Skin of body (tissue), 1 donor: ENCODE measurements at regions not wholly inside any gene's neighbourhood (a gene's known extent, or its start where the extent isn't known, plus 50 kb on each side); places are given as distances from the start of the nearest gene placed in this dataset.
"Not testable (repeated sequence)": the region's sequence is repeated elsewhere in the genome, so short reads cannot be mapped to it uniquely, and the experiment has no call there.

ENCODE experiments used
- DNase-seq: peaks from one replicate; lab custom pipeline; 2025; lab: John Stamatoyannopoulos, UW

GRCh38 chr7:65616111-65616510, 242.5 kb downstream of the ZNF92 start:
- DNase-seq = not testable (repeated sequence)

GRCh38 chr7:65620216-65620615, 246.6 kb downstream of the ZNF92 start:
- not testable (repeated sequence) for DNase-seq

- DNase-seq = not testable (repeated sequence)
Observed at GRCh38 chr7:65621580-65622201, 248.0 kb downstream of the ZNF92 start.

- DNase-seq = not testable (repeated sequence)
Observed at GRCh38 chr7:65631236-65631635, 241.6 kb upstream of the VKORC1L1 start.

- not testable (repeated sequence) for DNase-seq
Observed at GRCh38 chr7:65633587-65634404, 239.1 kb upstream of the VKORC1L1 start.

- DNase-seq = not testable (repeated sequence)
Observed at GRCh38 chr7:65638918-65639317, 234.0 kb upstream of the VKORC1L1 start.

- not testable (repeated sequence) for DNase-seq
Observed at GRCh38 chr7:65639717-65640116, 233.2 kb upstream of the VKORC1L1 start.

- not testable (repeated sequence) for DNase-seq
Observed at GRCh38 chr7:65643498-65643897, 229.4 kb upstream of the VKORC1L1 start.

- DNase-seq = not testable (repeated sequence)
Observed at GRCh38 chr7:65647153-65647964, 225.5 kb upstream of the VKORC1L1 start.

GRCh38 chr7:65651174-65651573, 221.7 kb upstream of the VKORC1L1 start:
- not testable (repeated sequence) for DNase-seq

- DNase-seq = not testable (repeated sequence)
Observed at GRCh38 chr7:65651826-65652592, 220.9 kb upstream of the VKORC1L1 start.

GRCh38 chr7:65652669-65653068, 220.2 kb upstream of the VKORC1L1 start:
- DNase-seq = not testable (repeated sequence)

GRCh38 chr7:65656494-65657188, 216.2 kb upstream of the VKORC1L1 start:
- DNase-seq = not testable (repeated sequence)

GRCh38 chr7:65683362-65683761, 189.5 kb upstream of the VKORC1L1 start:
- DNase-seq = not testable (repeated sequence)

GRCh38 chr7:65699026-65699714, 173.7 kb upstream of the VKORC1L1 start:
- not testable (repeated sequence) for DNase-seq

- not testable (repeated sequence) for DNase-seq
Observed at GRCh38 chr7:65699715-65700356, 173.0 kb upstream of the VKORC1L1 start.

GRCh38 chr7:65719123-65719798, 153.6 kb upstream of the VKORC1L1 start:
- DNase-seq = not testable (repeated sequence)

GRCh38 chr7:65722361-65722792, 150.5 kb upstream of the VKORC1L1 start:
- DNase-seq = no peak

GRCh38 chr7:65727182-65727581, 145.7 kb upstream of the VKORC1L1 start:
- not testable (repeated sequence) for DNase-seq
